HCT116 (cell line): ENCODE measurements at regions not wholly inside any gene's neighbourhood (a gene's known extent, or its start where the extent isn't known, plus 50 kb on each side); places are given as distances from the start of the nearest gene placed in this dataset.

Source experiments
- ATAC-seq: fragments of 200-7000 bp; cut with Tn5 transposase; 2 replicates; pipeline ENCODE4 v1.9.1; 2020; ENCODE audit warnings: mild to moderate bottlenecking, moderate library complexity
- BruUV-seq: library from RNA; stranded (reverse); fragments of 400-500 nt; replicated peaks from 2 replicates; lab custom pipeline; 2021; lab: Mats Ljungman, UMichigan
- CTCF ChIA-PET: fragments of 300-600 bp; sonication (Branson Sonifier 250); formaldehyde crosslinking; loops from one replicate; lab custom pipeline; 2021; ENCODE audit warnings: antibody characterized with exemption; lab: Charles Lee
- POLR2A ChIA-PET: fragments of 300-600, 350-600 bp; sonication (Branson Sonifier 250); formaldehyde crosslinking; loops from one replicate; lab custom pipeline; 2021; ENCODE audit warnings: antibody characterized with exemption; lab: Charles Lee
- RAD21 ChIA-PET, 2 experiments: fragments of 300-600 bp; sonication (Branson Sonifier 250); formaldehyde crosslinking; loops; one replicate each; lab custom pipeline; 2023; ENCODE audit warnings: low total read pairs in 2 of 2; ENCODE audit not compliant: uncharacterized antibody in 2 of 2, unreplicated experiment in 2 of 2, low non-redundant PET in 1 of 2; lab: Charles Lee
- DNase-seq: peaks from one replicate; pipeline ENCODE4 v3.0.0-alpha.2; 2010; ENCODE audit warnings: low read depth, low spot score
- H2AFZ ChIP-seq: fragments of 200-600 bp; shearing (Covaris generic), sonication (generic); 2 replicates; pipeline ENCODE4 v1.6.1; 2017; ENCODE audit warnings: low read depth, mixed run types, mixed read lengths, antibody characterized with exemption, low read length; ENCODE audit not compliant: poor library complexity, severe bottlenecking
- H3K27ac ChIP-seq: 2 replicates; pipeline ENCODE4 v1.5.1; 2012; ENCODE audit warnings: low read depth, low read length
- H3K27me3 ChIP-seq: fragments of 200-600 bp; sonication (generic); 2 replicates; pipeline ENCODE4 v1.6.1; 2016; ENCODE audit warnings: mixed run types, low read length, mixed read lengths; ENCODE audit not compliant: insufficient read depth
- H3K36me3 ChIP-seq, 2 experiments: fragments of 200-500 bp in 1 of 2; fragments of 200-600 bp in 1 of 2; sonication (Bioruptor generic) in 1 of 2; sonication (generic) in 1 of 2; 2 replicates each; pipeline versions ENCODE4 v1.5.1 to v1.6.1; 2014 to 2016; ENCODE audit warnings: low read length in 2 of 2, inconsistent platforms in 1 of 2, mixed read lengths in 1 of 2, mixed run types in 1 of 2; ENCODE audit not compliant: insufficient read depth in 2 of 2, control insufficient read depth in 1 of 2
- H3K4me1 ChIP-seq, 2 experiments: fragments of 200-600 bp in 1 of 2; sonication (generic) in 1 of 2; 2 replicates each; pipeline versions ENCODE4 v1.5.1 to v1.6.1; 2012 to 2017; ENCODE audit warnings: low read length in 2 of 2, inconsistent platforms in 1 of 2, mild to moderate bottlenecking in 1 of 2, mixed read lengths in 1 of 2, mixed run types in 1 of 2, moderate library complexity in 1 of 2; ENCODE audit not compliant: insufficient read depth in 2 of 2, control insufficient read depth in 1 of 2
- H3K4me2 ChIP-seq: fragments of 200-600 bp; sonication (generic); 2 replicates; pipeline ENCODE4 v1.6.1; 2017; ENCODE audit warnings: mixed run types, low read length, mixed read lengths
- H3K4me3 ChIP-seq, 2 experiments: fragments of 200-600 bp in 1 of 2; sonication (generic) in 1 of 2; replicated peaks in 1 of 2; 2 replicates each; pipeline ENCODE4 v1.5.1; 2011 to 2016; ENCODE audit warnings: low read length in 2 of 2, control low read depth in 1 of 2, low read depth in 1 of 2, mild to moderate bottlenecking in 1 of 2, mixed read lengths in 1 of 2, mixed run types in 1 of 2
- H3K79me2 ChIP-seq: fragments of 200-600 bp; sonication (generic); 2 replicates; pipeline ENCODE4 v1.6.1; 2017; ENCODE audit warnings: mild to moderate bottlenecking, mixed run types, low read length, moderate library complexity, mixed read lengths; ENCODE audit not compliant: insufficient read depth
- H3K9ac ChIP-seq: fragments of 200-600 bp; sonication (generic); 2 replicates; pipeline ENCODE4 v1.6.1; 2016; ENCODE audit warnings: low read length, mixed read lengths
- H3K9me2 ChIP-seq: fragments of 200-600 bp; sonication (generic), shearing (Covaris generic); 2 replicates; pipeline ENCODE4 v1.6.1; 2017; ENCODE audit warnings: mixed run types, mild to moderate bottlenecking, moderate library complexity; ENCODE audit not compliant: insufficient read depth
- H3K9me3 ChIP-seq, 2 experiments: fragments of 200-500 bp in 1 of 2; fragments of 200-600 bp in 1 of 2; sonication (Bioruptor generic) in 1 of 2; sonication (generic) in 1 of 2; 2 replicates each; pipeline ENCODE4 v1.6.1; 2014 to 2017; ENCODE audit warnings: low read length in 2 of 2, mixed read lengths in 2 of 2, inconsistent platforms in 1 of 2, low read depth in 1 of 2, mild to moderate bottlenecking in 1 of 2, mixed run types in 1 of 2, moderate library complexity in 1 of 2; ENCODE audit not compliant: control insufficient read depth in 1 of 2, insufficient read depth in 1 of 2
- H4K20me1 ChIP-seq: fragments of 200-600 bp; sonication (generic), shearing (Covaris generic); 2 replicates; pipeline ENCODE4 v1.6.1; 2017; ENCODE audit warnings: mixed run types, mild to moderate bottlenecking, moderate library complexity; ENCODE audit not compliant: insufficient read depth
- CEBPB ChIP-seq: IDR thresholded peaks from 2 replicates; pipeline ENCODE4 v1.6.1; 2012; ENCODE audit warnings: low read depth
- EGR1 ChIP-seq: IDR thresholded peaks from 2 replicates; pipeline ENCODE4 v1.6.1; 2012; ENCODE audit warnings: low read depth
- EZH2 ChIP-seq: fragments of 200-600 bp; sonication (generic); IDR thresholded peaks from 2 replicates; pipeline ENCODE4 v1.6.1; 2017; ENCODE audit warnings: antibody characterized with exemption, mixed run types
- EZH2phosphoT487 ChIP-seq: fragments of 200-600 bp; IDR thresholded peaks from 2 replicates; pipeline ENCODE4 v1.6.1; 2018; ENCODE audit warnings: antibody characterized with exemption, borderline replicate concordance
- JUND ChIP-seq: IDR thresholded peaks from 2 replicates; pipeline ENCODE4 v1.6.1; 2012
- MAX ChIP-seq: IDR thresholded peaks from 2 replicates; pipeline ENCODE4 v1.6.1; 2012
- POLR2A ChIP-seq: IDR thresholded peaks from 2 replicates; pipeline ENCODE4 v1.7.0; 2011; ENCODE audit warnings: borderline replicate concordance; ENCODE audit not compliant: insufficient read depth, insufficient read length; ENCODE audit errors: extremely low read depth
- RAD21 ChIP-seq: IDR thresholded peaks from 2 replicates; pipeline ENCODE4 v1.6.1; 2012; ENCODE audit warnings: low read depth, mild to moderate bottlenecking
- SP1 ChIP-seq: IDR thresholded peaks from 2 replicates; pipeline ENCODE4 v1.6.1; 2012; ENCODE audit warnings: low read depth
- TCF7L2 ChIP-seq: IDR thresholded peaks from 2 replicates; pipeline ENCODE4 v1.7.0; 2011; ENCODE audit warnings: borderline replicate concordance, inconsistent platforms; ENCODE audit not compliant: insufficient read depth, insufficient read length; ENCODE audit errors: extremely low read depth
- YY1 ChIP-seq: IDR thresholded peaks from 2 replicates; pipeline ENCODE4 v1.6.1; 2011; ENCODE audit warnings: low read length, low read depth, moderate library complexity, mild to moderate bottlenecking; ENCODE audit not compliant: insufficient replicate concordance; ENCODE audit errors: extremely low read depth
- ZNF274 ChIP-seq: fragments of 200-500 bp; sonication (Bioruptor generic); IDR thresholded peaks from 2 replicates; pipeline ENCODE4 v1.6.1; 2014; ENCODE audit warnings: mild to moderate bottlenecking, low read depth, low read length, inconsistent platforms
- intact Hi-C: fragments of 100-400 bp; cut with micrococcal nuclease; formaldehyde crosslinking; loops from 2 replicates; pipeline ENCODE4 v1.10.0; 2022
- TF ChIP-seq, protein P1 (sequence below), 3 experiments: fragments of 200-600 bp in 1 of 3; sonication (generic) in 1 of 3; IDR thresholded peaks in 2 of 3; conservative IDR thresholded peaks in 1 of 3; 2 replicates each; pipeline ENCODE4 v1.5.1; 2012 to 2017; ENCODE audit warnings: low read depth in 2 of 3, low read length in 2 of 3, antibody characterized with exemption in 1 of 3, borderline replicate concordance in 1 of 3, control low read depth in 1 of 3, mild to moderate bottlenecking in 1 of 3, mixed read lengths in 1 of 3, mixed run types in 1 of 3, moderate library complexity in 1 of 3; ENCODE audit not compliant: insufficient read depth in 1 of 3
- TF ChIP-seq, protein P2 (sequence below): IDR thresholded peaks from 2 replicates; pipeline ENCODE4 v1.6.1; 2011; ENCODE audit warnings: mild to moderate bottlenecking, low read length, moderate library complexity; ENCODE audit not compliant: insufficient replicate concordance; ENCODE audit errors: extremely low read depth
- TF ChIP-seq, protein P3 (sequence below): IDR thresholded peaks from 2 replicates; pipeline ENCODE4 v1.6.1; 2012

GRCh38 chr1:87506147-87506546 is 177.5 kb downstream of the LMO4 start:
- POLR2A ChIA-PET, result no interaction called here
- RAD21 ChIA-PET, result no interaction called here
- intact Hi-C loops, result no loop called here
- Histone ChIP-seq H3K9ac (no peak overlapping the region), H3K36me3 (no peaks in the 10 kb centered on the region), H3K27me3 (no peaks in the 10 kb centered on the region), H3K9me3 (no peaks in the 10 kb centered on the region), H3K9me2 (no peaks in the 10 kb centered on the region), H3K4me2 (no peak overlapping the region), H2AFZ (no peak overlapping the region), H3K4me1 (no peaks in the 10 kb centered on the region), H3K27ac (no peak overlapping the region), H3K79me2 (no peaks in the 10 kb centered on the region), H3K4me3 (no peak overlapping the region), H4K20me1 (no peaks in the 10 kb centered on the region)
- TF ChIP-seq EGR1, result no peak
- no peak for TF ChIP-seq RAD21
- TF ChIP-seq EZH2, result no peak
- TF ChIP-seq SP1, result no peak
- no peak for TF ChIP-seq MAX
- TF ChIP-seq YY1, result no peak
- TF ChIP-seq, protein P1, sequence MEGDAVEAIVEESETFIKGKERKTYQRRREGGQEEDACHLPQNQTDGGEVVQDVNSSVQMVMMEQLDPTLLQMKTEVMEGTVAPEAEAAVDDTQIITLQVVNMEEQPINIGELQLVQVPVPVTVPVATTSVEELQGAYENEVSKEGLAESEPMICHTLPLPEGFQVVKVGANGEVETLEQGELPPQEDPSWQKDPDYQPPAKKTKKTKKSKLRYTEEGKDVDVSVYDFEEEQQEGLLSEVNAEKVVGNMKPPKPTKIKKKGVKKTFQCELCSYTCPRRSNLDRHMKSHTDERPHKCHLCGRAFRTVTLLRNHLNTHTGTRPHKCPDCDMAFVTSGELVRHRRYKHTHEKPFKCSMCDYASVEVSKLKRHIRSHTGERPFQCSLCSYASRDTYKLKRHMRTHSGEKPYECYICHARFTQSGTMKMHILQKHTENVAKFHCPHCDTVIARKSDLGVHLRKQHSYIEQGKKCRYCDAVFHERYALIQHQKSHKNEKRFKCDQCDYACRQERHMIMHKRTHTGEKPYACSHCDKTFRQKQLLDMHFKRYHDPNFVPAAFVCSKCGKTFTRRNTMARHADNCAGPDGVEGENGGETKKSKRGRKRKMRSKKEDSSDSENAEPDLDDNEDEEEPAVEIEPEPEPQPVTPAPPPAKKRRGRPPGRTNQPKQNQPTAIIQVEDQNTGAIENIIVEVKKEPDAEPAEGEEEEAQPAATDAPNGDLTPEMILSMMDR (IDR thresholded peaks at IDR 0.05 in 2 of 3, conservative IDR thresholded peaks at IDR 0.05 in 1 of 3; ENCODE audit: borderline replicate concordance in 1 of 3, insufficient read depth in 1 of 3, low read depth in 2 of 3, low read length in 2 of 3), result no peak
- no peak for TF ChIP-seq EZH2phosphoT487
- TF ChIP-seq CEBPB, result no peak
- no peak for TF ChIP-seq JUND
- no peak for TF ChIP-seq ZNF274
- no peak for TF ChIP-seq TCF7L2
- TF ChIP-seq, protein P2, sequence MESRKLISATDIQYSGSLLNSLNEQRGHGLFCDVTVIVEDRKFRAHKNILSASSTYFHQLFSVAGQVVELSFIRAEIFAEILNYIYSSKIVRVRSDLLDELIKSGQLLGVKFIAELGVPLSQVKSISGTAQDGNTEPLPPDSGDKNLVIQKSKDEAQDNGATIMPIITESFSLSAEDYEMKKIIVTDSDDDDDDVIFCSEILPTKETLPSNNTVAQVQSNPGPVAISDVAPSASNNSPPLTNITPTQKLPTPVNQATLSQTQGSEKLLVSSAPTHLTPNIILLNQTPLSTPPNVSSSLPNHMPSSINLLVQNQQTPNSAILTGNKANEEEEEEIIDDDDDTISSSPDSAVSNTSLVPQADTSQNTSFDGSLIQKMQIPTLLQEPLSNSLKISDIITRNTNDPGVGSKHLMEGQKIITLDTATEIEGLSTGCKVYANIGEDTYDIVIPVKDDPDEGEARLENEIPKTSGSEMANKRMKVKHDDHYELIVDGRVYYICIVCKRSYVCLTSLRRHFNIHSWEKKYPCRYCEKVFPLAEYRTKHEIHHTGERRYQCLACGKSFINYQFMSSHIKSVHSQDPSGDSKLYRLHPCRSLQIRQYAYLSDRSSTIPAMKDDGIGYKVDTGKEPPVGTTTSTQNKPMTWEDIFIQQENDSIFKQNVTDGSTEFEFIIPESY, result no peak
- TF ChIP-seq, protein P3, sequence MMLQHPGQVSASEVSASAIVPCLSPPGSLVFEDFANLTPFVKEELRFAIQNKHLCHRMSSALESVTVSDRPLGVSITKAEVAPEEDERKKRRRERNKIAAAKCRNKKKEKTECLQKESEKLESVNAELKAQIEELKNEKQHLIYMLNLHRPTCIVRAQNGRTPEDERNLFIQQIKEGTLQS, result no peak
- TF ChIP-seq POLR2A, result no peak
- no peak for ATAC-seq
- DNase-seq, result no peak
- CTCF ChIA-PET, result no interaction called here
- no TSS peak for BruUV-seq
